ENCODE measurements at regions not wholly inside any gene's neighbourhood (a gene's known extent, or its start where the extent isn't known, plus 50 kb on each side); places are given as distances from the start of the nearest gene placed in this dataset.

- TF ChIP-seq CTCF (IDR thresholded peaks at IDR 0.05; ENCODE audit: low read depth, low read length, poor library complexity, severe bottlenecking) (no peak), EZH2phosphoT487 (IDR thresholded peaks at IDR 0.05; ENCODE audit: borderline replicate concordance, low read length) (no peak)
These were observed 99.6 kb downstream of the FAM43A start for GRCh38 chr3:194785315-194785714.

Measured in DOHH2 (cell line).